Body of pancreas (tissue), 4 donors: ENCODE measurements at regions not wholly inside any gene's neighbourhood (a gene's known extent, or its start where the extent isn't known, plus 50 kb on each side); places are given as distances from the start of the nearest gene placed in this dataset.

Source experiments
- ATAC-seq: fragments of 150-250 bp; one replicate; pipeline ENCODE4 v1.9.1; 2016
- DNase-seq, 4 donors: peaks; one replicate each; pipeline ENCODE4 v3.0.0-alpha.2; 2019
- H3K27ac ChIP-seq, 4 donors: fragments of 200-600 bp; sonication (generic); 1 replicate in 3 of 4; 2 replicates in 1 of 4; pipeline versions ENCODE4 v1.5.1 to v1.6.1; 2016 to 2019; ENCODE audit warnings: mild to moderate bottlenecking in 1 of 4, mixed read lengths in 1 of 4, moderate library complexity in 1 of 4
- H3K27me3 ChIP-seq, 2 donors: fragments of 200-600 bp; sonication (generic); one replicate each; pipeline ENCODE4 v1.6.0; 2016; ENCODE audit warnings: mild to moderate bottlenecking in 1 of 2
- H3K36me3 ChIP-seq, 2 donors: fragments of 200-600 bp; sonication (generic); replicated peaks in 1 of 2; 2 replicates each; pipeline ENCODE4 v1.5.1; 2016; ENCODE audit warnings: low read depth in 2 of 2; ENCODE audit not compliant: insufficient read depth in 1 of 2
- H3K4me1 ChIP-seq: fragments of 200-600 bp; sonication (generic); one replicate; pipeline ENCODE4 v1.6.0; 2016
- H3K4me3 ChIP-seq, 2 donors: fragments of 200-600 bp; sonication (generic); 1 replicate in 1 of 2; 2 replicates in 1 of 2; pipeline ENCODE4 v1.5.1; 2016 to 2019
- H3K9me3 ChIP-seq, 3 donors: fragments of 200-600 bp; sonication (generic); 1 replicate in 2 of 3; 2 replicates in 1 of 3; pipeline ENCODE4 v1.5.1; 2016
- POLR2A ChIP-seq, 3 donors: fragments of 450-650 bp; IDR thresholded peaks; one replicate each; pipeline ENCODE4 v1.6.1; 2016; ENCODE audit warnings: antibody characterized with exemption in 3 of 3, mild to moderate bottlenecking in 2 of 3
- WGBS, 2 donors: methylation state at CpG; one replicate each; pipeline ENCODE4 v1.1.5; 2017; 5-methylcytosine and 5-hydroxymethylcytosine counted together
- intact Hi-C: fragments of 100-400 bp; cut with DNase I; formaldehyde crosslinking; loops from one replicate; pipeline ENCODE4 v1.15.1; 2023
- TF ChIP-seq, protein P1 (sequence below), 7 experiments: fragments of 450-650 bp in 4 of 7; fragments of 200-600 bp in 3 of 7; sonication (generic) in 3 of 7; IDR thresholded peaks; one replicate each; pipeline ENCODE4 v1.5.1; 2016 to 2019; ENCODE audit warnings: antibody characterized with exemption in 7 of 7

DNA sequence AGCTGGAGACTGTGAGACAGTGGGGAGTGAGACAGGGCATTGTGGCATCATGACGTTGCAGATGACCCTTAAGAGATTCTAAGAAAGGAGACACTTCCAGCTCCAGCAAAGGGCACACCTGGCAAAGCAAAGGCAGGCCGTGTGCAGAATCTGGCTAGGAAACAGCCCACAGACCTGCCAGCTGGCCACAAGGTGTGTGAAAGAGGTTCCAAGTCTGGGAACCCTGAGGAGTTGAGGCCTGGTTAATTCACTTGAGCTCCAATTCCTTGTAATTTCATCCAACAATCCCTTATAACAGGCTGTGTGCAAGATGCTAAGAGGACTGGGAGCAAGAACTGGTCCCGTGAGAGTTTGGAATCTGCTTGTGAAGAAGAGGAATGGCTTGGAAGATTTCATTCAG lies 72.8 kb upstream of the FAM9A start:
- Histone ChIP-seq H3K9me3 (no peaks in the 10 kb centered on the region), H3K27ac (no peak overlapping the region), H3K4me3 (no peak overlapping the region), H3K36me3 (no peaks in the 10 kb centered on the region), H3K27me3 (no peaks in the 10 kb centered on the region), H3K4me1 (no peaks in the 10 kb centered on the region)
- TF ChIP-seq POLR2A (IDR thresholded peaks at IDR 0.05): no peak
- TF ChIP-seq, protein P1, sequence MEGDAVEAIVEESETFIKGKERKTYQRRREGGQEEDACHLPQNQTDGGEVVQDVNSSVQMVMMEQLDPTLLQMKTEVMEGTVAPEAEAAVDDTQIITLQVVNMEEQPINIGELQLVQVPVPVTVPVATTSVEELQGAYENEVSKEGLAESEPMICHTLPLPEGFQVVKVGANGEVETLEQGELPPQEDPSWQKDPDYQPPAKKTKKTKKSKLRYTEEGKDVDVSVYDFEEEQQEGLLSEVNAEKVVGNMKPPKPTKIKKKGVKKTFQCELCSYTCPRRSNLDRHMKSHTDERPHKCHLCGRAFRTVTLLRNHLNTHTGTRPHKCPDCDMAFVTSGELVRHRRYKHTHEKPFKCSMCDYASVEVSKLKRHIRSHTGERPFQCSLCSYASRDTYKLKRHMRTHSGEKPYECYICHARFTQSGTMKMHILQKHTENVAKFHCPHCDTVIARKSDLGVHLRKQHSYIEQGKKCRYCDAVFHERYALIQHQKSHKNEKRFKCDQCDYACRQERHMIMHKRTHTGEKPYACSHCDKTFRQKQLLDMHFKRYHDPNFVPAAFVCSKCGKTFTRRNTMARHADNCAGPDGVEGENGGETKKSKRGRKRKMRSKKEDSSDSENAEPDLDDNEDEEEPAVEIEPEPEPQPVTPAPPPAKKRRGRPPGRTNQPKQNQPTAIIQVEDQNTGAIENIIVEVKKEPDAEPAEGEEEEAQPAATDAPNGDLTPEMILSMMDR (IDR thresholded peaks at IDR 0.05): no peak
- intact Hi-C loops: no loop called here
- WGBS, 2 donors: 27 to 42% methylated on average over 3 of the region's 3 CpGs
- ATAC-seq: no peak
- no peak for DNase-seq

DNA sequence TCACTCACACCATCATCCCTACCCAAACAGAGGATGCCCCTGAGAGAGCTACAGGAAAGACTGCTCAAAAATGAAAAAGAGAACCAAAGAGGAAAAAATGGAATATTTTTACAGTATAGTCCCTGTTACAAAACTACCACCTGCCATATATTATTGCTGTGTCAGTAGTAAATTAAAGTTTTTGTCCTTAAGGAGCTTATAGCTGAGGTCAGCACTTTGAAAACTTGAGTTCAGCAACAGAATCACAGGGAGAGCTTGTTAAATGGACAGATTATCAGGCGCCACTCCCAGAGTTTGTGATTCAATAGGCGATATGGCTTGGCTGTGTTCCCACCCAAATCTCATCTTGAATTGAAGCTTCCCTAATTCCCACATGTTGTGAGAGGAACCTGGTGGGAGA lies 71.9 kb upstream of the FAM9A start:
- Histone ChIP-seq H3K36me3 (no peaks in the 10 kb centered on the region), H3K4me3 (no peak overlapping the region), H3K27ac (no peak overlapping the region), H3K9me3 (no peaks in the 10 kb centered on the region), H3K4me1 (no peaks in the 10 kb centered on the region), H3K27me3 (no peaks in the 10 kb centered on the region)
- WGBS, 2 donors: 60 to 71% methylated on average over 1 of the region's 2 CpGs
- intact Hi-C loops: no loop called here
- TF ChIP-seq, protein P1 (IDR thresholded peaks at IDR 0.05): no peak
- TF ChIP-seq POLR2A (IDR thresholded peaks at IDR 0.05): no peak
- ATAC-seq (no peak), DNase-seq (no peak)

DNA sequence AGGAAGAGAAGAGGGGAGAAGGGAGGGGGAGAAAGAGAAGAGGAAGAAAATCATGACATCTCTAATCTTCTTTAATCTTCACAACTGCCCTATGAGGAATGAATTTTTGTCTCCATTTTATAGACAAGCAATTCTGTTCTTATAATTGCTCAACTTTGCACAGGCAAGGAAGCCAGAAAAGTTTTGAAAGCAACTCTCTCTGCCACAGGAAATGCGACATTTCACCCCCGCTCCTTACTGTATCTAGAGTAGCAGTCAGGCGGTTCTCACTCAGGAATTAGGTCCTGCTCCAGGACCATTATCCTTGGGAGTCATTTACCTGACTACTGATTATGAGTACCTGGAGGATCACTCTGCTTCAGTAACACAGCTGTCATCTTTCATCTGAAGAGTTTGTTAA lies 69.2 kb upstream of the FAM9A start:
- Histone ChIP-seq H3K4me3 (no peak overlapping the region), H3K36me3 (no peaks in the 10 kb centered on the region), H3K9me3 (no peaks in the 10 kb centered on the region), H3K27me3 (no peaks in the 10 kb centered on the region), H3K27ac (no peak overlapping the region), H3K4me1 (no peaks in the 10 kb centered on the region)
- WGBS, 2 donors: 79 to 90% methylated on average over 3 of the region's 3 CpGs
- no peak for ATAC-seq
- TF ChIP-seq POLR2A (IDR thresholded peaks at IDR 0.05): no peak
- TF ChIP-seq, protein P1 (IDR thresholded peaks at IDR 0.05): no peak
- DNase-seq: no peak
- intact Hi-C loops: no loop called here

DNA sequence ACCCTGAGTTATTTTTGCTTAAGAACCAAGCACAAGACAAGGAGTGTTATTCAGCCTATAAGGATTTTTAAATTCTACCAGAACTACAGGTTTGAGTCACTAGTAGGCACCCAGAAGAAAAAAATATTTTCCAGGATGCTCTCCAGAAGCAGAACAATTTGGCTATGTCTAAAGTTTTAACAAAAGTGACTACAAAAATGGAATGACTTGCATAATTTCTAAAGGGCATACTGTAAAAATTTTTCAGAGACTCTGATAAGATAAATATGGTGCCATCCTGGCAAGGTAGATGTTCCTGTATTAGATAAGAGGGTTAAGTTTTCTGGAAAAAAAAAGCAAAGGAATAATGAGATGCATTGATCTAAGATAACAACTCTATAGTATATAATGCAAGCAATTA lies 68.6 kb upstream of the FAM9A start:
- intact Hi-C loops: no loop called here
- Histone ChIP-seq H3K36me3 (no peaks in the 10 kb centered on the region), H3K9me3 (no peaks in the 10 kb centered on the region), H3K27ac (no peak overlapping the region), H3K27me3 (no peaks in the 10 kb centered on the region), H3K4me3 (no peak overlapping the region), H3K4me1 (no peaks in the 10 kb centered on the region)
- TF ChIP-seq POLR2A (IDR thresholded peaks at IDR 0.05): no peak
- TF ChIP-seq, protein P1 (IDR thresholded peaks at IDR 0.05): no peak
- no peak for DNase-seq
- no peak for ATAC-seq

DNA sequence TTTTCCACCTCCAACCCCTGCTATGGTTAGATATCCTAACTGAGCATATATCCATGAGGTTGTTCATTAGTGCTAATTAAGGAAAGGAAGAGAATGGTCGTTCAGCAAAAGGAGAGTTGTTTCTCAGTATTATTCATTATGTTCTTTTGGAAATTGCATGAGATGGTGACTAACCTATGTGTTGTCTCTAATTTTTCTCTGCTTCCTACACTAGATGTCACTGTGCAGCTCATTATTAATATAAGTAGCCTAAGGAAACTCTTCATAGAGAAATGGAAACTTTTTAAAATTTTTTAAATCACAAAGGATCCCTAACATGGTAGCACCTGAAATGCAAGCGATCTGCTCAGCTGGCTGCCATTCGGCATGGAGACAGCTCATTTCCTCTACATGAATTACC lies 67.7 kb upstream of the FAM9A start:
- Histone ChIP-seq H3K4me3 (no peak overlapping the region), H3K27me3 (no peaks in the 10 kb centered on the region), H3K4me1 (no peaks in the 10 kb centered on the region), H3K27ac (no peak overlapping the region), H3K9me3 (no peaks in the 10 kb centered on the region), H3K36me3 (no peaks in the 10 kb centered on the region)
- DNase-seq (no peak), ATAC-seq (no peak)
- 20 to 27% methylated on average over 3 of the region's 3 CpGs for WGBS, 2 donors
- TF ChIP-seq, protein P1 (IDR thresholded peaks at IDR 0.05): no peak
- TF ChIP-seq POLR2A (IDR thresholded peaks at IDR 0.05): no peak
- intact Hi-C loops: no loop called here
